Panc1 (cell line): ENCODE measurements at regions not wholly inside any gene's neighbourhood (a gene's known extent, or its start where the extent isn't known, plus 50 kb on each side); places are given as distances from the start of the nearest gene placed in this dataset.

Source experiments
- ATAC-seq: fragments of 200-7000 bp; cut with Tn5 transposase; 2 replicates; pipeline ENCODE4 v1.9.1; 2020; ENCODE audit warnings: mild to moderate bottlenecking, moderate library complexity
- BruUV-seq: library from RNA; stranded (reverse); fragments of 400-500 nt; replicated peaks from 2 replicates; lab custom pipeline; 2021; lab: Mats Ljungman, UMichigan
- CTCF ChIA-PET: fragments of 300-600 bp; sonication (Branson Sonifier 250); formaldehyde crosslinking; loops from one replicate; lab custom pipeline; 2022; ENCODE audit warnings: antibody characterized with exemption; lab: Charles Lee
- POLR2A ChIA-PET: fragments of 300-600 bp; sonication (Branson Sonifier 250); formaldehyde crosslinking; loops from one replicate; lab custom pipeline; 2022; ENCODE audit warnings: antibody characterized with exemption; lab: Charles Lee
- DNase-seq: peaks from one replicate; pipeline ENCODE4 v3.0.0-alpha.2; 2010; ENCODE audit warnings: low read depth, low spot score
- H3K27ac ChIP-seq: 2 replicates; pipeline ENCODE4 v1.5.1; 2011; ENCODE audit warnings: mild to moderate bottlenecking, low read length, inconsistent platforms
- H3K27me3 ChIP-seq: fragments of 200-500 bp; sonication (Bioruptor generic); 2 replicates; pipeline ENCODE4 v1.6.0; 2014; ENCODE audit warnings: low read length, inconsistent platforms; ENCODE audit not compliant: control insufficient read depth, insufficient read depth
- H3K36me3 ChIP-seq: fragments of 200-500 bp; sonication (Bioruptor generic); 2 replicates; pipeline ENCODE4 v1.5.1; 2014; ENCODE audit warnings: inconsistent platforms, mild to moderate bottlenecking, low read length, moderate library complexity; ENCODE audit not compliant: control insufficient read depth, insufficient read depth
- H3K4me1 ChIP-seq: 2 replicates; pipeline ENCODE4 v1.5.1; 2011; ENCODE audit warnings: inconsistent platforms, mild to moderate bottlenecking, low read length, moderate library complexity; ENCODE audit not compliant: control insufficient read depth, insufficient read depth
- H3K4me3 ChIP-seq, 2 experiments: 2 replicates each; pipeline ENCODE4 v1.5.1; 2011 to 2012; ENCODE audit warnings: low read depth in 2 of 2, low read length in 2 of 2, mild to moderate bottlenecking in 2 of 2, inconsistent platforms in 1 of 2, moderate library complexity in 1 of 2
- H3K9me3 ChIP-seq: fragments of 200-500 bp; sonication (Bioruptor generic); 2 replicates; pipeline ENCODE4 v1.5.1; 2014; ENCODE audit warnings: low read depth, mild to moderate bottlenecking, inconsistent platforms, low read length, moderate library complexity; ENCODE audit not compliant: control insufficient read depth, insufficient read depth
- CTCF ChIP-seq: fragments of 450-650 bp; IDR thresholded peaks from 2 replicates; pipeline ENCODE4 v1.5.1; 2017; ENCODE audit warnings: mild to moderate bottlenecking
- POLR2AphosphoS5 ChIP-seq: IDR thresholded peaks from 2 replicates; pipeline ENCODE4 v1.6.1; 2012; ENCODE audit warnings: mild to moderate bottlenecking, low read depth, low read length, moderate library complexity
- REST ChIP-seq, 2 experiments: IDR thresholded peaks; 2 replicates each; pipeline ENCODE4 v1.6.1; 2011 to 2012; ENCODE audit warnings: low read depth in 2 of 2, control low read depth in 1 of 2, low read length in 1 of 2, mild to moderate bottlenecking in 1 of 2, moderate library complexity in 1 of 2; ENCODE audit not compliant: insufficient read depth in 1 of 2
- TCF7L2 ChIP-seq: IDR thresholded peaks from 2 replicates; pipeline ENCODE4 v1.6.1; 2011; ENCODE audit warnings: mild to moderate bottlenecking, low read depth, low read length, inconsistent platforms
- in situ Hi-C: cut with HindIII; loops from 2 replicates; pipeline ENCODE4 v1.10.0; 2016; ENCODE audit warnings: low sequenced_read_pairs, low pct_unique_long_range_greater_than_20kb
- intact Hi-C: fragments of 100-400 bp; cut with micrococcal nuclease; formaldehyde crosslinking; loops from one replicate; pipeline ENCODE4 v1.10.0; 2022; ENCODE audit not compliant: unreplicated experiment

DNA sequence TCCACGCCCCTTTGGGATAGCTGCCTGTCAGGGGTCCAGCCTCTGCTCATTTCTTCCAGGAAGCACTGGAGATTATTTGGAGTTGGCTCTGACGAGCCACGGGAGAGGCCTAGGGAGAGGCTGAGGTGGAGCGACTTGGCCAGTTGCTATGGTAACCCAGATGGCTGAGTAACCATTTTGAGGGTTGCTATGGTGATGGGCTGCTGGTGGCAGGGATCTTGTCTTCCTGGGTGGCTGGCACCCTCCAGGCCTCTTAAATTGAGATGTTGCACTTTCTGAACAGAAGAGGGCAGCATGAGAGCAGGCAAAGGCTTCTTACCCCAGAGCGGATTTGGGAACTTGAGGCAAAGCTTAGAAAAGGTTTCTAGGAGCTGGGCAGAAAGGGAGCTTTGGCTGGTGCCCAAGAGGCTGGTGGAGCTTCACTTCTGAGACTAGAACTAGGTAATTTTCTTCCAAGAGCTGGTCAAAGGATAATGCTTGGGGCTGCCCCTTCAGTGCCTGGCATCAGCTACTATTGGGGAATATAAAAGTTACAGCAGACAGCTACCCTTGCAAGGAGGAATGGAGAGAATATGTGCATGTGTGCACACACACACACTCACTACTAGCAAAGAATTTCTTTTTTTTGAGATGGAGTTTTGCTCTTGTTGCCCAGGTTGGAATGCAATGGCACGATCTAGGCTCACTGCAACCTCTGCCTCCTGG lies 72.5 kb downstream of the NDUFS5 start:
- no peaks in the 10 kb centered on the region for H3K36me3 ChIP-seq
- H3K4me1 ChIP-seq, result peaks cover 14% of the 10 kb centered on the region
- no peaks in the 10 kb centered on the region for H3K27me3 ChIP-seq
- TF ChIP-seq CTCF, result peak; percentile 88
- TF ChIP-seq POLR2AphosphoS5, result no peak
- in situ Hi-C loops, result no loop called here
- CTCF ChIA-PET, result interaction anchor here (0.6 to 2.1 kb wide), 14 partner anchors 12 to 440 kb away, joined by 3 to 9 read pairs (median 4); no protein-coding TSS in a partner anchor
- POLR2A ChIA-PET, result interaction anchor here (0.7 kb wide), 1 partner anchor 412 kb away, joined by 4 read pairs; no protein-coding TSS in a partner anchor
- intact Hi-C loops, result no loop called here
- H3K4me3 ChIP-seq, result no peak overlapping the region
- DNase-seq, result no peak
- no peaks in the 10 kb centered on the region for H3K9me3 ChIP-seq
- peak; percentile 77 for ATAC-seq
- H3K27ac ChIP-seq, result no peak overlapping the region
- no TSS peak for BruUV-seq

DNA sequence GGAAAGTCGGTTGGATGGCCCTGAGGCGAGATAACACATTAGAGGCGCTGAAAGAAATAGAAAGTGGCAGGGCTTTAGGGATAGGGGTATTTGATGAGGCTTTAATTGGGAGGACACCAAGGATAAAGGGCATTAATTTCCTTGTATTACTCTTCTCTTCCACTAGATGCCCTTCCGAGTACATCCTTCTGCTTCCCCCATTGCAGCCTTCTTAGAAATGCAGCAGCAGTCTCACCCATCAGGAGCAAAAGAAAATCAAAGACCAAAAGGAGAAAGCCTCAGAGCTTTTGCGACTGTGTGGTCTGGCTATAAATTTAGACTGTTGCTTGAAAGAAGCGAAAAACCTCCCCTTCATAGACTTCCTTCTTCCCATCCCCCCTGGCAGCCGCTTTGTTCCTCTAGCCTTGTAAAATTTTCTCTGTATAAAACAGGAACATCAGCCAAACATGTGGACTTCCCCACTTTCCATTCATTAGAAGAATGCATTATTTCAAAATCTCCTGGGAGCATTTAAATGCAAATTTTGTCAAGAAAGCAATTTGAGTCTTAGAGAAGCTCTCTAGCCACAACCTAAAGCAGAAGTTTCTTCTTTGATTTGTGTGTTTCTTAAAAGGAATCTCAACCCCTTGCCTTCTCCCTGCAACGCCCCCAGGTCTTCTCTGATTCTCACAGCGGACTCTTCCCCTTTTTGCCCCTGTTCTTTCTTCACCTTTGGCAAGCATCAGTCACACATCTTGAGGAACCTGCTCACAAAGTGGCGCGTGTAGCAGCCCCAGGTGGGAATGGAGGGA lies 76.6 kb downstream of the NDUFS5 start:
- no peaks in the 10 kb centered on the region for H3K27me3 ChIP-seq
- no peaks in the 10 kb centered on the region for H3K9me3 ChIP-seq
- TF ChIP-seq POLR2AphosphoS5 (no peak; the same call in 1 of the 2 replicates), CTCF (peak; percentile 89), TCF7L2 (0 out of 2 replicates have a peak, but pooled peaks have one; percentile 14), REST (IDR thresholded peaks at IDR 0.05; ENCODE audit: insufficient read depth in 1 of 2, low read depth in 2 of 2, low read length in 1 of 2) (no peak)
- peaks cover 20% of the 10 kb centered on the region for H3K4me1 ChIP-seq
- CTCF ChIA-PET, result interaction anchor here (0.6 kb wide), 1 partner anchor 156 kb away, joined by 3 read pairs; no protein-coding TSS in a partner anchor
- BruUV-seq, result no TSS peak
- in situ Hi-C loops, result no loop called here
- ATAC-seq (peak; percentile 59), DNase-seq (no peak)
- peak overlapping the region; percentile 99 for H3K27ac ChIP-seq
- POLR2A ChIA-PET, result no interaction called here
- peak overlapping the region; percentile 6 to 67; a peak in 3 of 4 replicates for H3K4me3 ChIP-seq
- H3K36me3 ChIP-seq, result no peaks in the 10 kb centered on the region
- intact Hi-C loops, result loop anchor here (2.0 to 5.0 kb wide), 2 partner anchors 156 to 305 kb away; no protein-coding TSS in a partner anchor
